Fibroblast of skin of abdomen (primary cell): ENCODE measurements at regions not wholly inside any gene's neighbourhood (a gene's known extent, or its start where the extent isn't known, plus 50 kb on each side); places are given as distances from the start of the nearest gene placed in this dataset.
A peak's percentile ranks its signal among the peaks of the same experiment; 100 is the strongest.
"Not testable (repeated sequence)": the region's sequence is repeated elsewhere in the genome, so short reads cannot be mapped to it uniquely, and the experiment has no call there.

ENCODE experiments used
- DNase-seq: peaks from one replicate; pipeline ENCODE4 v3.0.0-alpha.2; 2013

DNA sequence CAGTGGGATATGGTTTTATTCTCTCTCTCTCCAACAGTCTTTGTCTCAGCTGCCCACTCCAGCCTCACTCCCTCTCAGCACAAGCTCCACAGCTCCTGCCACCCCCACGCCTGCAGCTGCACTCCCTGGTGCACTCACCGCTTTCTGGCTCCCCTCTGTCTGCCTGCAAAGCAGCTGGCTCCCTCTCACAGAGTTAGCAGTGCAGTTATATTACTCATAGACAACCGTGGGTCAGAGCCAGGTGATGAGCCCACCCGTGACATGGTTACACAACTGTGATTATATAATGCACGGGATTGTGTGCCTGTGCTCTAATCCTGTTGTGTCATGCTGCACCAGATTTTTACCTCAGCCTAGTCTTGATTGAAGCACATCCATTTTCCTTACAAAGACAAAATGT lies 276.9 kb upstream of the CHAC2 start:
- peak; percentile 48 for DNase-seq

DNA sequence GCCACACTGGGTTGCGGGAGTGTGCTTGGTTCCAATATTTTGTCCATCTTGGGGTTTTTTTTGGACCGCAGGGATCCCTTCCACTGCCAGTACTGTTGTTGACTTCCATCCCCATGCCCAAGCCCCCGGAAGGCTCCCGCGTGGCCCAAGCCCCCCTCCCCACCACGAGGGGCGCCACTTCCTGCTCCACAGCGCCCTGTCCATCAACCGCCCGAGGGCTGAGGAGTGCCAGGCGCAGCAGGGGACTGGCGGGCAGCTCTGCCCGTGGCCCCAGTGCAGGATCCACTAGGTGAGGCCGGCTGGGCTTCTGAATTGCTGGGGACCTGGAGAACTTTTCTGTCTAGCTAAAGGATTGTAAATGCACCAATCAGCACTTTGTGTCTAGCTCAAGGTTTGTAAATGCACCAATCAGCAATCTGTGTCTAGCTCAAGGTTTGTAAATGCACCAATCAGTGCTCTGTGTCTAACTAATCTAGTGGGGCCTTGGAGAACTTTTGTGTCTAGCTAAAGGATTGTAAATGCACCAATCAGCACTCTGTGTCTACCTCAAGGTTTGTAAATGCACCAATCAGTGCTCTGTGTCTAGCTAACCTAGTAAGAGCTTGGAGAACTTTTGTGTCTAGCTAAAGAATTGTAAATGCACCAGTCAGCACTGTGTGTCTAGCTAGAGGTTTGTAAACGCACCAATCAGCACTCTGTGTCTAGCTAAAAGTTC lies 281.3 kb upstream of the CHAC2 start:
- DNase-seq = not testable (repeated sequence)

GRCh38 chr2:53485021-53485728 lies 282.4 kb upstream of the CHAC2 start:
- DNase-seq = no peak

DNA sequence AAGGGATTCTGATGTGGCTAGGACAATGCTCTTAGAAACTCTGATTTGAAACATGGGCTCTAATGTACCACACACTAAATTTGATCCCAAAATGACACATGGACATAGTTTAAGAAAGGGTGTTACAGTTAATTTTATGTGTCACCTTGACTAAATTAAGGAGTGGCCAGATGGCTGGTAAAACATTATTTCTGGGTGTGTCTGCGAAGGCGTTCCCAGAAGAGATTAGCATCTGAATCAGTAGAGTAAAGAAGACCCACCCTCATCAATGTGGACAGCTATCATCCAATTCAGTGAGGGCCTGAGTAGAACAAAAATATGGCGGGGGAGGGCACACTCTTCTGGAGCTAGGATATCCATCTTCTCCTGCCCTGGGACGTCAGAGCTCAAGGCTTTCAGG lies 283.1 kb upstream of the CHAC2 start:
- DNase-seq = no peak

GRCh38 chr2:53477517-53477916 lies 290.1 kb upstream of the CHAC2 start:
- no peak for DNase-seq

DNA sequence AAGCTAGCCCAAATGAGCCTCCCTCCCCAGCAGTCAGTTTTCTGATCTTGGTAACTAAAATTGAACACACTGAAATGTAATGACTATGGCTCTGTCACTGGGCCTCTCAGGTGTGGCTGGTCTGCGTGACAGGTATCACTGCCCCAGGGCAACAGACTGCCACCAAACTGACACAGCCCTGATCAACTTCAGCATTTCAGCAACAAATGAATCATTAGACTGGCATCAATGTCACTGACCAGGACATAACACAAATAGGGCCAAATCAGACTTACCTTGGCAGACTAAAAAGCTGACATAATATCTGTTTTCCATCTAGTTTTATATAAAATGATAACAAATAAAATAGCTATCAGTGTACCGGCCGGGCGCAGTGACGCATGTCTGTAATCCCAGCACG lies 290.8 kb upstream of the CHAC2 start:
- DNase-seq = no peak

DNA sequence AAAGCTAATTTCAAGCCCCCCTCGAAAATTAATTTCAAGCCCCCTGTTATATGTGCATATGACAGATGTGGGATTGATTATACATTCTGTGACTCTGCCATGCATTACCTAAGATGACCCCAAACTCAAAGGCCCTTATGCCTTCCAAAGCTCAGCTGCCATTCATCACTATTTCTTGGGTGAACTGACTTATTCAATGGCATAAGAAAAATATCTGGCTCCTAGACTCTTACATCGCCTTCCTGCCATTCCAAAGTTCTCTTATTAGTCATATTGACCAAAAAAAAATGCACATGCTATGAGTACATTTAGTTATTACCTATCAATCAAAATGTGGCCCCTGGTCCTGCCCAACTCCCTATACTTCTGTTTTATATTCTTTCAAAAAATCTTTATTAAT lies 291.8 kb upstream of the CHAC2 start:
- DNase-seq = peak; percentile 7

GRCh38 chr2:53475321-53475720 lies 292.3 kb upstream of the CHAC2 start:
- peak; percentile 64 for DNase-seq

GRCh38 chr2:53474914-53475313 lies 292.7 kb upstream of the CHAC2 start:
- no peak for DNase-seq

DNA sequence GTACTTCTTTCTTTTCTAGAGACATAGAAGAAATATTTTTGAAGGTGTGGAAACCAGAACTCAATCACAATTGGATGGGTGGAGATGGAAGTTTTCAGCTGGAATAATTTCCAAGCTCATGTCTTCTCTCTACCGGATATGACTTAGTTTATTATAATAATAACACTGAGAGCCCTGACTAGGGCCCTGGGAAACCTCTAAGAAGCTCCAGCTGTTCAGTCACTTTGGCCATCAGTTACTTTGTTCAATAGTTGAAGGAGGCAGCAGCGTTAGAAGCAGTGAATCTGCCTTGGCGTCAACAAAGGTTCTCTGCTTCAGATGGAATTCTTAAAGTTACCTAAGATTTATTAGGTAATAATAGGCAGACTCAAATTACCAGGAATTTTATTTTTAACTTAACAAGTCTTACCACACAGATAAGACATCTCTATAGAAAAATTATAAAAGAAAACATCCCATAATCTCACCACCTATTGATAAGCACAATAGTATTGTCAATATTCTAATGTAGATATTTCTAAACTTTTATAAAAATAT lies 293.8 kb upstream of the CHAC2 start:
- DNase-seq = no peak

- no peak for DNase-seq
These were observed 294.4 kb upstream of the CHAC2 start for GRCh38 chr2:53473236-53473635.

GRCh38 chr2:53467467-53468180 lies 300.0 kb upstream of the CHAC2 start:
- no peak for DNase-seq

- DNase-seq = no peak
These were observed 303.5 kb upstream of the CHAC2 start for GRCh38 chr2:53463806-53464726.

- DNase-seq = no peak
These were observed 306.7 kb upstream of the CHAC2 start for GRCh38 chr2:53460937-53461336.

- no peak for DNase-seq
These were observed 307.3 kb upstream of the CHAC2 start for GRCh38 chr2:53460347-53460746.

DNA sequence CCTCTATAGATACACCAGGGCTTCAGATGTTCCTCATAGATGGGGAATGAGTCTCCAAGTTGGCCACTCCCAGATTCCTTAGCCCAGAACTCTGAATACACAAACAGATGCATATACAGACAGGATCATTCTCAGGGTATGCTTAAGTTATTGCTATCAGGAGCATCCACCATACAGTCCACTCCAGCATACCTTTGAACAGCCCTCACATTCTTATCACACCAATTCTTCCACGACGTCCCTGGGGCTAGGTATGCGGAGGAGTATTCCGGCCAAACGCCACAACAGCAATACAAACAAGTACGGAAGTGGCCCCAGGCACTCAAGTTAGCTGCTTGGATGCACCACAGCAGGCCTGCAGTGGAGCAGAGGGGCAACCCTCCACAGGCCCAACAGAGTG lies 312.5 kb upstream of the CHAC2 start:
- DNase-seq = no peak

- no peak for DNase-seq
These were observed 314.5 kb upstream of the CHAC2 start for GRCh38 chr2:53452957-53453748.

- DNase-seq = no peak
These were observed 315.2 kb upstream of the CHAC2 start for GRCh38 chr2:53452400-53452799.

- DNase-seq = no peak
These were observed 316.7 kb upstream of the CHAC2 start for GRCh38 chr2:53450923-53451322.

- DNase-seq = peak; percentile 33
These were observed 319.0 kb upstream of the CHAC2 start for GRCh38 chr2:53448591-53448990.

DNA sequence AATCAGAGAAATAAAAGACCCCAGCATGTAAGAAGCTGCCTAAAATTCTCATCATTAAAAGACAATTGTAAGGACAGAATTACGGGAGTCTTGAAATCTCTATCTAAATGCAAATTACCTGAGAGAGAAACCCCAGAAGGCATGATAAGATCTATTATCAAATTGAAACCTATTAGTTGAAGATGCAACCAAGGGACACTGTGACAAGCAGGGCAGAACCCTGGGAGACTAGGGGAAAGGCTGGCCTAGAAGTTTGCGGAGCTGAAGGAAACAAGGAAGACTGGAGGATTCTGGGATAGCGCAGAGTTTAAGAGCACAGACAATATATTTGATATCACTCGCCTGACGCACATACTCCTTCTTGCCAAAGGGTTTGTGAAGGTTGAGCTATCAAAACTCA lies 319.5 kb upstream of the CHAC2 start:
- no peak for DNase-seq
